K562 (cell line): ENCODE measurements at regions not wholly inside any gene's neighbourhood (a gene's known extent, or its start where the extent isn't known, plus 50 kb on each side); places are given as distances from the start of the nearest gene placed in this dataset.

Source experiments
- ARID1B ChIP-seq: fragments of 450-650 bp; IDR thresholded peaks from 2 replicates; pipeline ENCODE4 v1.6.1; 2016; ENCODE audit warnings: antibody characterized with exemption, mild to moderate bottlenecking, inconsistent platforms
- CBX8 ChIP-seq: fragments of 200-600 bp; sonication (generic); IDR thresholded peaks from 2 replicates; pipeline ENCODE4 v1.6.1; 2012; ENCODE audit warnings: borderline replicate concordance, mixed run types, low read depth, mild to moderate bottlenecking, moderate library complexity, mixed read lengths, low read length, control low read depth, inconsistent platforms; ENCODE audit not compliant: poor library complexity, severe bottlenecking; ENCODE audit errors: extremely low read depth
- E2F6 ChIP-seq, 2 experiments: IDR thresholded peaks; 2 replicates each; pipeline ENCODE4 v1.6.1; 2011; ENCODE audit warnings: borderline replicate concordance in 1 of 2, control low read depth in 1 of 2, low read depth in 1 of 2, low read length in 1 of 2, mild to moderate bottlenecking in 1 of 2, mixed read lengths in 1 of 2, moderate library complexity in 1 of 2; ENCODE audit not compliant: insufficient read depth in 1 of 2, insufficient read length in 1 of 2, poor library complexity in 1 of 2, severe bottlenecking in 1 of 2; ENCODE audit errors: extremely low read depth in 1 of 2
- HDAC2 ChIP-seq: fragments of 450-650 bp; IDR thresholded peaks from 2 replicates; pipeline ENCODE4 v1.6.1; 2016; ENCODE audit warnings: mild to moderate bottlenecking
- MAFK ChIP-seq: IDR thresholded peaks from 2 replicates; pipeline ENCODE4 v1.6.1; 2011; ENCODE audit warnings: low read length, improper control_type of control experiment
- POLR2A ChIP-seq: fragments of 450-650 bp; conservative IDR thresholded peaks from 2 replicates; pipeline ENCODE4 v1.6.1; 2016
- ZNF253 ChIP-seq: fragments of 250-450 bp; sonication (Bioruptor Pico); conservative IDR thresholded peaks from 2 replicates; pipeline ENCODE4 v1.6.1; 2021; ENCODE audit warnings: mild to moderate bottlenecking
- ZNF551 ChIP-seq: fragments of 250-450 bp; sonication (Bioruptor Pico); IDR thresholded peaks from 2 replicates; pipeline ENCODE4 v1.5.0; 2021; ENCODE audit warnings: mild to moderate bottlenecking, moderate library complexity
- TF ChIP-seq, protein P1 (sequence below), 3 experiments: IDR thresholded peaks in 2 of 3; conservative IDR thresholded peaks in 1 of 3; 2 replicates each; pipeline ENCODE4 v1.5.1; 2011 to 2012; ENCODE audit warnings: low read length in 3 of 3, mild to moderate bottlenecking in 3 of 3, control low read depth in 2 of 3, improper control_type of control experiment in 1 of 3, inconsistent platforms in 1 of 3, low read depth in 1 of 3, mixed read lengths in 1 of 3, moderate library complexity in 1 of 3; ENCODE audit not compliant: insufficient read depth in 2 of 3

DNA sequence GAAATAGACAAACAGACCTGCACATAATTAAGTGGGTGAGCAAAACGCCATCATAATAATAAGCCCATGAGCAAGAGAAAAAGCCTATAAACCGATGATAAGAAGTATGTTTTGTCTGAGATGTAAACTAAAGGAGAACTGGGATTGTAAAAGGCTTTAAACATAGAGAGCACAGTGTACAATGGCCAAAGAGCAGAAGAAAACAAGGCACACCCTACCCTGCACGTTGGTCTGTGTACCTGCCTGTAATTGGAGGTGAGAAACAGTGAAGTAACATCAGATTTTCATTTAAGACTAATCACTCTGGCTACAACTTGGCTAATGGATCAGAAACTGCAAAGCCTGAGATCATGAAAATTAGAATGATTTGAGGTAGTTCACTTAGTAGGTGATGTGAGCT, 1094.7 kb upstream of the GYPC start:
- TF ChIP-seq HDAC2 (no peak), ZNF253 (CRISPR knock-in tag) (no peak), E2F6 (IDR thresholded peaks at IDR 0.05; ENCODE audit: borderline replicate concordance in 1 of 2, extremely low read depth in 1 of 2, insufficient read depth in 1 of 2, insufficient read length in 1 of 2, low read depth in 1 of 2, low read length in 1 of 2, poor library complexity in 1 of 2, severe bottlenecking in 1 of 2) (no peak), CBX8 (no peak), MAFK (no peak), ARID1B (no peak), ZNF551 (CRISPR knock-in tag) (no peak), POLR2A (no peak)
- TF ChIP-seq, protein P1, sequence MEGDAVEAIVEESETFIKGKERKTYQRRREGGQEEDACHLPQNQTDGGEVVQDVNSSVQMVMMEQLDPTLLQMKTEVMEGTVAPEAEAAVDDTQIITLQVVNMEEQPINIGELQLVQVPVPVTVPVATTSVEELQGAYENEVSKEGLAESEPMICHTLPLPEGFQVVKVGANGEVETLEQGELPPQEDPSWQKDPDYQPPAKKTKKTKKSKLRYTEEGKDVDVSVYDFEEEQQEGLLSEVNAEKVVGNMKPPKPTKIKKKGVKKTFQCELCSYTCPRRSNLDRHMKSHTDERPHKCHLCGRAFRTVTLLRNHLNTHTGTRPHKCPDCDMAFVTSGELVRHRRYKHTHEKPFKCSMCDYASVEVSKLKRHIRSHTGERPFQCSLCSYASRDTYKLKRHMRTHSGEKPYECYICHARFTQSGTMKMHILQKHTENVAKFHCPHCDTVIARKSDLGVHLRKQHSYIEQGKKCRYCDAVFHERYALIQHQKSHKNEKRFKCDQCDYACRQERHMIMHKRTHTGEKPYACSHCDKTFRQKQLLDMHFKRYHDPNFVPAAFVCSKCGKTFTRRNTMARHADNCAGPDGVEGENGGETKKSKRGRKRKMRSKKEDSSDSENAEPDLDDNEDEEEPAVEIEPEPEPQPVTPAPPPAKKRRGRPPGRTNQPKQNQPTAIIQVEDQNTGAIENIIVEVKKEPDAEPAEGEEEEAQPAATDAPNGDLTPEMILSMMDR (IDR thresholded peaks at IDR 0.05 in 2 of 3, conservative IDR thresholded peaks at IDR 0.05 in 1 of 3; ENCODE audit: insufficient read depth in 2 of 3, low read depth in 1 of 3, low read length in 3 of 3) = no peak
